ENCODE measurements at regions not wholly inside any gene's neighbourhood (a gene's known extent, or its start where the extent isn't known, plus 50 kb on each side); places are given as distances from the start of the nearest gene placed in this dataset.

- H2AFZ ChIP-seq (ENCODE audit: low read length), result no peak overlapping the region
- no peaks in the 10 kb centered on the region for H3K9me2 ChIP-seq (replicated peaks; ENCODE audit: low read depth, low read length)
- no peak for TF ChIP-seq EZH2phosphoT487 (IDR thresholded peaks at IDR 0.05; ENCODE audit: borderline replicate concordance)
- TF ChIP-seq, protein P1, sequence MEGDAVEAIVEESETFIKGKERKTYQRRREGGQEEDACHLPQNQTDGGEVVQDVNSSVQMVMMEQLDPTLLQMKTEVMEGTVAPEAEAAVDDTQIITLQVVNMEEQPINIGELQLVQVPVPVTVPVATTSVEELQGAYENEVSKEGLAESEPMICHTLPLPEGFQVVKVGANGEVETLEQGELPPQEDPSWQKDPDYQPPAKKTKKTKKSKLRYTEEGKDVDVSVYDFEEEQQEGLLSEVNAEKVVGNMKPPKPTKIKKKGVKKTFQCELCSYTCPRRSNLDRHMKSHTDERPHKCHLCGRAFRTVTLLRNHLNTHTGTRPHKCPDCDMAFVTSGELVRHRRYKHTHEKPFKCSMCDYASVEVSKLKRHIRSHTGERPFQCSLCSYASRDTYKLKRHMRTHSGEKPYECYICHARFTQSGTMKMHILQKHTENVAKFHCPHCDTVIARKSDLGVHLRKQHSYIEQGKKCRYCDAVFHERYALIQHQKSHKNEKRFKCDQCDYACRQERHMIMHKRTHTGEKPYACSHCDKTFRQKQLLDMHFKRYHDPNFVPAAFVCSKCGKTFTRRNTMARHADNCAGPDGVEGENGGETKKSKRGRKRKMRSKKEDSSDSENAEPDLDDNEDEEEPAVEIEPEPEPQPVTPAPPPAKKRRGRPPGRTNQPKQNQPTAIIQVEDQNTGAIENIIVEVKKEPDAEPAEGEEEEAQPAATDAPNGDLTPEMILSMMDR (conservative IDR thresholded peaks at IDR 0.05; ENCODE audit: low read length), result no peak
- H3K4me2 ChIP-seq (ENCODE audit: low read depth, low read length, poor library complexity, severe bottlenecking), result no peak overlapping the region
- no peak overlapping the region for H3K9ac ChIP-seq (ENCODE audit: low read depth, low read length, poor library complexity, severe bottlenecking)
- H4K20me1 ChIP-seq (ENCODE audit: insufficient read depth, low read length, poor library complexity, severe bottlenecking), result no peaks in the 10 kb centered on the region
- no peaks in the 10 kb centered on the region for H3K9me3 ChIP-seq (ENCODE audit: insufficient read depth, low read depth, low read length)
- H3K36me3 ChIP-seq (ENCODE audit: insufficient read depth, low read length), result no peaks in the 10 kb centered on the region
- no peak overlapping the region for H3K4me3 ChIP-seq (ENCODE audit: low read length, poor library complexity, severe bottlenecking)
- H3K79me2 ChIP-seq (ENCODE audit: insufficient read depth, low read length), result no peaks in the 10 kb centered on the region
- no peaks in the 10 kb centered on the region for H3F3A ChIP-seq (ENCODE audit: low read depth)
- H3K4me1 ChIP-seq (ENCODE audit: insufficient read depth, low read length, poor library complexity, severe bottlenecking), result no peaks in the 10 kb centered on the region
- no peaks in the 10 kb centered on the region for H3K27me3 ChIP-seq (ENCODE audit: insufficient read depth, low read length, poor library complexity, severe bottlenecking)
These were observed 224.5 kb upstream of the CNTNAP4 start for GRCh38 chr16:76052725-76053124.

- Histone ChIP-seq H3K9ac (ENCODE audit: low read depth, low read length, poor library complexity, severe bottlenecking) (no peak overlapping the region), H3K9me2 (replicated peaks; ENCODE audit: low read depth, low read length) (no peaks in the 10 kb centered on the region), H3K4me3 (ENCODE audit: low read length, poor library complexity, severe bottlenecking) (no peak overlapping the region), H3K36me3 (ENCODE audit: insufficient read depth, low read length) (no peaks in the 10 kb centered on the region), H3K9me3 (ENCODE audit: insufficient read depth, low read depth, low read length) (no peaks in the 10 kb centered on the region), H2AFZ (ENCODE audit: low read length) (no peak overlapping the region), H3K4me2 (ENCODE audit: low read depth, low read length, poor library complexity, severe bottlenecking) (no peak overlapping the region), H3K79me2 (ENCODE audit: insufficient read depth, low read length) (no peaks in the 10 kb centered on the region), H3K27me3 (ENCODE audit: insufficient read depth, low read length, poor library complexity, severe bottlenecking) (no peaks in the 10 kb centered on the region), H4K20me1 (ENCODE audit: insufficient read depth, low read length, poor library complexity, severe bottlenecking) (no peaks in the 10 kb centered on the region), H3K4me1 (ENCODE audit: insufficient read depth, low read length, poor library complexity, severe bottlenecking) (no peaks in the 10 kb centered on the region), H3F3A (ENCODE audit: low read depth) (no peaks in the 10 kb centered on the region)
- TF ChIP-seq, protein P1 (conservative IDR thresholded peaks at IDR 0.05; ENCODE audit: low read length), result no peak
- TF ChIP-seq EZH2phosphoT487 (IDR thresholded peaks at IDR 0.05; ENCODE audit: borderline replicate concordance), result no peak
These were observed 218.0 kb upstream of the CNTNAP4 start for GRCh38 chr16:76059186-76059585.

DNA sequence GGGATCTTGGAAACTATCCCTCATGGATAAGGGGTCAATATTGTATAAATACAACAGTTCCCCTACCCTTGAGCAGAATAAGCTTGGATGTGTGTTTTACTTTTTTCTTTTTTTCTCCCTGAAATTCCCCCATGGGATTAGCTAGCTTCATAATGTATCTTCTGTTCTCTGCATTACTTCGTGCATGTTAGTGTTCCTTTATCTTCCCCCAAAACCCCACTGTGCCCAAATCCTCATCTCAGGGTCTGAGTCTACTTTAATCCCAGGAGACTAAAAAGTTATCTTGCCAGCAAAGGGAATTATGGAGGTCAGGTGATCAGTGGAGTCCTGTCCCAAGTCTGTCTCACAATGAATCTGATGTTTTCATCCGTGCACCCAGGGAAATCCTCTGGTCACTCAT, 217.5 kb upstream of the CNTNAP4 start:
- Histone ChIP-seq H3K36me3 (ENCODE audit: insufficient read depth, low read length) (no peaks in the 10 kb centered on the region), H3K79me2 (ENCODE audit: insufficient read depth, low read length) (no peaks in the 10 kb centered on the region), H3F3A (ENCODE audit: low read depth) (no peaks in the 10 kb centered on the region), H2AFZ (ENCODE audit: low read length) (no peak overlapping the region), H3K27me3 (ENCODE audit: insufficient read depth, low read length, poor library complexity, severe bottlenecking) (no peaks in the 10 kb centered on the region), H3K4me3 (ENCODE audit: low read length, poor library complexity, severe bottlenecking) (no peak overlapping the region), H3K4me1 (ENCODE audit: insufficient read depth, low read length, poor library complexity, severe bottlenecking) (no peaks in the 10 kb centered on the region), H3K9me2 (replicated peaks; ENCODE audit: low read depth, low read length) (no peaks in the 10 kb centered on the region), H3K9ac (ENCODE audit: low read depth, low read length, poor library complexity, severe bottlenecking) (no peak overlapping the region), H3K9me3 (ENCODE audit: insufficient read depth, low read depth, low read length) (no peaks in the 10 kb centered on the region), H4K20me1 (ENCODE audit: insufficient read depth, low read length, poor library complexity, severe bottlenecking) (no peaks in the 10 kb centered on the region), H3K4me2 (ENCODE audit: low read depth, low read length, poor library complexity, severe bottlenecking) (no peak overlapping the region)
- TF ChIP-seq, protein P1 (conservative IDR thresholded peaks at IDR 0.05; ENCODE audit: low read length), result no peak
- no peak for TF ChIP-seq EZH2phosphoT487 (IDR thresholded peaks at IDR 0.05; ENCODE audit: borderline replicate concordance)

Measured in Loucy (cell line).